ENCODE measurements at regions not wholly inside any gene's neighbourhood (a gene's known extent, or its start where the extent isn't known, plus 50 kb on each side); places are given as distances from the start of the nearest gene placed in this dataset.

- DNase-seq (ENCODE audit: low read depth) = no peak
These were observed 305.5 kb downstream of the SOX9 start for GRCh38 chr17:72426321-72426720.

- DNase-seq (ENCODE audit: low read depth) = no peak
These were observed 306.3 kb downstream of the SOX9 start for GRCh38 chr17:72426948-72427760.

GRCh38 chr17:72427761-72428109, 306.9 kb downstream of the SOX9 start:
- no peak for DNase-seq (ENCODE audit: low read depth)

- no peak for DNase-seq (ENCODE audit: low read depth)
These were observed 308.3 kb downstream of the SOX9 start for GRCh38 chr17:72429066-72429638.

GRCh38 chr17:72430611-72431432, 310.0 kb downstream of the SOX9 start:
- DNase-seq (ENCODE audit: low read depth) = no peak

- no peak for DNase-seq (ENCODE audit: low read depth)
These were observed 311.4 kb downstream of the SOX9 start for GRCh38 chr17:72432143-72432621.

- DNase-seq (ENCODE audit: low read depth) = no peak
These were observed 312.1 kb downstream of the SOX9 start for GRCh38 chr17:72432881-72433280.

- DNase-seq (ENCODE audit: low read depth) = no peak
These were observed 313.0 kb downstream of the SOX9 start for GRCh38 chr17:72433797-72434196.

GRCh38 chr17:72434581-72434980, 313.8 kb downstream of the SOX9 start:
- DNase-seq (ENCODE audit: low read depth) = no peak

- DNase-seq (ENCODE audit: low read depth) = no peak
These were observed 314.3 kb downstream of the SOX9 start for GRCh38 chr17:72434991-72435618.

GRCh38 chr17:72438783-72439182, 318.0 kb downstream of the SOX9 start:
- DNase-seq (ENCODE audit: low read depth) = no peak

GRCh38 chr17:72439893-72440502, 319.2 kb downstream of the SOX9 start:
- no peak for DNase-seq (ENCODE audit: low read depth)

- no peak for DNase-seq (ENCODE audit: low read depth)
These were observed 320.1 kb downstream of the SOX9 start for GRCh38 chr17:72440961-72441360.

GRCh38 chr17:72441909-72442308, 321.1 kb downstream of the SOX9 start:
- DNase-seq (ENCODE audit: low read depth) = no peak

- no peak for DNase-seq (ENCODE audit: low read depth)
These were observed 323.8 kb downstream of the SOX9 start for GRCh38 chr17:72444517-72445054.

- no peak for DNase-seq (ENCODE audit: low read depth)
These were observed 324.5 kb downstream of the SOX9 start for GRCh38 chr17:72445055-72445991.

GRCh38 chr17:72446118-72446517, 325.3 kb downstream of the SOX9 start:
- no peak for DNase-seq (ENCODE audit: low read depth)

GRCh38 chr17:72446525-72447250, 325.9 kb downstream of the SOX9 start:
- no peak for DNase-seq (ENCODE audit: low read depth)

- DNase-seq (ENCODE audit: low read depth) = no peak
These were observed 326.4 kb downstream of the SOX9 start for GRCh38 chr17:72447251-72447640.

- DNase-seq (ENCODE audit: low read depth) = no peak
These were observed 327.2 kb downstream of the SOX9 start for GRCh38 chr17:72448019-72448418.

Measured in stimulated activated CD8-positive, alpha-beta memory T cell treated with anti-CD3 and anti-CD28 coated beads, Interleukin-12 subunit alpha, Interleukin-12 subunit beta, amount 100 ng/mL, for 1 hour (primary cell).